ENCODE measurements at regions not wholly inside any gene's neighbourhood (a gene's known extent, or its start where the extent isn't known, plus 50 kb on each side); places are given as distances from the start of the nearest gene placed in this dataset.

DNA sequence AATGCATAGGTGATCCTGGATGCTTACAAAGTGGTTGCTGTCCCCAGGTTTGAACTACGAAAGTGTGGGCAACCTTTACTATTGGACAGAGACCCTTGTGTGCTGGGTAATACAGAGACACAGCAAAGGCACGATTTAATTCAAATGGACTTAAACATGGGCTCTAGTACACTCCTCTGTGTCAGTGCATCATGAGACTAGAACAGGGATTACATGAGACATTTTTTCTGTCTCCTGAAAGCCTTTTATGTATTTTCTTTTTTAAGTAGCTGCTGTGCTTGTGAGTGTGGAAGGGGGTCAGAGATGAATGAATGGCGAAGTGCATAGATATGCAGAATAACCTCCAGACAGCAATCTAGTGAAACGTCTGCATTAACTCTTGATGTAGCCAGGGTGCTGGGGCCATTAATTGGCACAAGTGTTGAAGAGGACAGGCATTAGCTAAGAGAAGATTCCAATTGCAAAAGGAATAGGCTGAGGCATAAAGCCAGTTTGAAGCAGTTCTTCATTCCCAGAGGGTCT is 218.4 kb downstream of the STIM2 start:
- TF ChIP-seq ZNF274 (IDR thresholded peaks at IDR 0.05; ENCODE audit: low read depth, low read length) (no peak), YY1 (IDR thresholded peaks at IDR 0.05; ENCODE audit: insufficient read depth, insufficient read length) (no peak), SUZ12 (IDR thresholded peaks at IDR 0.05; ENCODE audit: extremely low read depth, insufficient read depth, insufficient read length) (no peak)

All from NT2/D1 (cell line).